Ecto neural progenitor cell (in vitro differentiated cells): ENCODE measurements at regions not wholly inside any gene's neighbourhood (a gene's known extent, or its start where the extent isn't known, plus 50 kb on each side); places are given as distances from the start of the nearest gene placed in this dataset.
A peak's percentile ranks its signal among the peaks of the same experiment; 100 is the strongest.
"Not testable (repeated sequence)": the region's sequence is repeated elsewhere in the genome, so short reads cannot be mapped to it uniquely, and the experiment has no call there.

Experiments used
- DNase-seq: peaks from one replicate; pipeline ENCODE4 v3.0.0-alpha.2; 2018; ENCODE audit warnings: low spot score

DNA sequence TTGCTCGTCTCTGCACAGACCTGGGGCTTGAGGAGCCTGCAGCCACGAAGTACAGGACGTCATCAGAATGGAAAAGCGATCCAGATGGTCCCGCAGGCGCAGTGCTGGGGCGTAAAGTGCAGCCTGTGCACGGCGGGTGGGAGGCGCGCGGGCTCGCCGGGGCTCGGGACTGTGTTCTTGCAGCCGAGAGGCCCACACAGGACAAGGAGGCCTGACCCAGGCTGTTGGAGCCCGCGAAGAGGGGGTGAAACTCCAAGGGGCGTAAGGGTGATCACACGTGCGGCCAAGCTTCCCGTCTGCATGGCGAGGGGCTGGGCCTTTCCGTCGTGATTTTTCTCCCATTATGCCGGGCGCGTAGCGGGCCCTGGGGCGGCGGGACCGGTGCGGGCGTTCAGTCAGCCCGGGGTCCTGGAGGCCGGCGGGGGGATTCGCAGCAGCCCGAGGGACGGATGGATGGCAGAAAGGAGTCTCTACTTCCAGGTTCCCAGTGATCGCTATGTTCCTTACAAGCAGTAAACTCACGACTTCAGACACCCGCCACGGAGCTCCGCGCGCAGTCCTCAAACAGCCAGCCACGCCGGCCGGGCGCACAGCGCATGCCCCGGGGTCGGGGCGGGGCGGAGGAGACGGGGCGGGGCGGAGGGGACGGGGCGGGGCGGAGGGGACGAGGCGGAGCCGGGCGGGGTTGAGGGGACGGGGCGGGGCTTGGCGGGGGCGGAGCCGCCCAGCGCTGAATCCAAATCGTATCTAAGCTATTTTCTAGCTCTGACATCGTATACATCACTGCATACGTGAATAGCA lies 141.0 kb upstream of the KCNJ18 start:
- peak; percentile 59 for DNase-seq

DNA sequence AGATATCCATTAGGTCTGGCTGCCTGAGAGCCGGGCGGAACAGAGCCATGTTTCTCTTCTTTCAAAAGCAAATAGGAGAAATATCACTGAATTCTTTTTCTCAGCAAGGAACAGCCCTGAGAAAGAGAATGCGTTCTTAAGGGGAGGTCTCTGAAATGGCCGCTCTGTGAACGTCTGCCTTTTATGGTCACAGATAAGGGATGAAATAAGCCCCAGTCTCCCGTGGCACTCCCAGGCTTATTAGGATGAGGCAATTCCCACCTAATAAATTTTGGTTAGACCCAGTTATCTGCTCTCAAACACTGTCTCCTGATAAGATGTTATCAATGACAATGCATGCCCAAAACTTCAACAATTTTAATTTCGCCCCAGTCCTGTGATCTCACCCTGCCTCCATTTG lies 133.4 kb upstream of the KCNJ18 start:
- not testable (repeated sequence) for DNase-seq

DNA sequence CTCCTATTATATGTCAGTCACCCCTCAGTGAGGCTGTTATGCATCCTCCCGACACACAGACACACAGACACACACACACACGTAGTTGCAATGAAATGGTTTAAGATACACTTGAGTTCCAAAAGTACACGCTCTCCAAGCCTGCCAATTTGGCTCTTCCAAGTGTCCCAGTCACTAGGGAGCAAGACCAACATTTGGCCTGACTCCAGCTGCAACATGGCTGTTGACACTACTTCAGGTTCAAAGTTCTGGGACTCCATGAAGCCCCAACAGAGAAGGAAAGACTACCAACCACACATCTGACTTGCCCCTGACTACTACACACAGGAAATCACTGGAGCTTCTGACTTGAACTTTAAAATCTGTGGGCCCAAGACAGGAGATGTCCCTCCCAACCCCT lies 128.1 kb upstream of the KCNJ18 start:
- no peak for DNase-seq

DNA sequence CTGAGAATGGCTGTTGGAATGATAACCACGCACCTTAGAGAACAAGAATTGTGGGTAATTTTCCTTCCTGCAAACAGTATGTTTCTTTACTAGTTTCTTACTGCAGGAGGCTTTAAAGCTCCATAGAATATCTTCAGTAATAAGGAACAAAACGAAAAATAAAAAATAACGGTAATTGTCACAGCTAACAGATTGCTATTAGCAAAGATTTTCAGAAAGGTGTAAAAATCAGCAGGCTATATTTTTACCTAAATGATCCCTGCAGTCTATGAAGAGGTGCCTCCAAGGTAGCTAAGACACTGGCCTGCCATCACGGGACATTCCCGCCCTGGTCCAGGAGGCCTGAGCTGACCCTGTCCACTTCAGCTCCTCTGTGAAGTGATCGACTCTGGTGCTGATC lies 127.6 kb upstream of the KCNJ18 start:
- not testable (repeated sequence) for DNase-seq

DNA sequence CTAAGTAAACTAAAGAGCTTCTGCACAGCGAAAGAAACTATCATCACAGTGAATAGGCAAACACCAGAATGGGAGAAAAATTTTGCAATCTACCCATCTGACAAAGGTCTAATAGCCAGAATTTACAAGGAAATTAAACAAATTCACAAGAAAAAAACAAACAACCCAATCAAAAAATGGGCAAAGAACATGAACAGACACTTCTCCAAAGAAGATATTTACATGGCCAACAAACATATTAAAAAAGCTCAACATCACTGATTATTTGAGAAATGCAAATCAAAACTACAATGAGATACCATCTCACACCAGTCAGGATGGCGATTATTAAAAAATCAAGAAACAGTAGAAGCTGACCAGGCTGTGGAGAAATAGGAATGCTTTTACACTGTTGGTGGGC lies 121.9 kb upstream of the KCNJ18 start:
- DNase-seq = not testable (repeated sequence)

DNA sequence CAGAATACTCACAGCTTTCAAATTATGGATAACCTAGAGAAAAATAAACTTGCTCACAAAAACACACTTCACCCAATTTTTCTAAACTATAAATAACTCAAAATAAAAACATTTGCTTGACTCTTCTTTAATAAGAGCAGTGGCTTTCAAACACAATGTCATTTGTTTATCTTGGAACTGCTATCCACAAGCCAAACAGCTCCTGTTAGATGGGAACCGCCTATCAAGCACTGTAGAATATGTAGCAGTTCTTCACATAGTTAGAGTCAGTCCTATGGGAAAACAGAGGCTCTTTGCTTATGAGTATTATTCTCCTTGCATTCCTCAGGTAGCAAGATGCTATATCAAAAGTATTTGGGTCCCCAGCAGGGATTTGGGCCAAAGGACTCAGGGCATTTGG lies 120.2 kb upstream of the KCNJ18 start:
- DNase-seq = not testable (repeated sequence)

DNA sequence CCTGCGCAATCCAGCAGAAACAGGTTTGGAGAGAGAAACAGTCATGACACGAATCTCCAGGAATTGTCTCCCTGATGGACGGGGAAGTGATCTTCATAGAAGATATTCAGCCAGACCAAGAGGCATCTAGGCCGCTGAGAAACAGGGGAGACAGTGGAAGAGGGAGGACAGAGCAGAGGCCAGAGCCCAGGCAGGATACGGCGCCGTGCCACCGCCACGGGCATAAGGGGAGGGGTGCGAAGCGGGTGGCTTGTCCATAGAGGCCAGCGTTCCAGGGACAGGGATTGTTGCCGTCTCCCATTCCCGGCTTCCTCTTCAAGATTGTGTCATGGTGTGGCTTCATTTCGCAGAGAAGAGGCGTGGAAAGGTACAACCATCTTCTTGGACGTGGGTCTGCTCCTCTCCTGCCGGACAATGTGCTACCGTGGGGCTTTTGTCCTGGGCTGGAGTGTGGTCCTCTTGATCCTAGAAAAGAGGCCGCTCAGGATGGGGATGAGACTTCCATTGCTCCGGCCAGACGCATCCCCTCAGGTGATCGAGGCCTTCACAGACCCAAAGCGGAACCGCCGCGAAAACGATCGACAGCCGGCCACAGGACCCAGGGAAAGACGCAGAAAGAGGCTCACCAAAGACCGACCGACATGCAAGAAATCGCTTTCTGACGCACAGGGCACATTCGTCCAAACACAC lies 118.9 kb upstream of the KCNJ18 start:
- DNase-seq = not testable (repeated sequence)

DNA sequence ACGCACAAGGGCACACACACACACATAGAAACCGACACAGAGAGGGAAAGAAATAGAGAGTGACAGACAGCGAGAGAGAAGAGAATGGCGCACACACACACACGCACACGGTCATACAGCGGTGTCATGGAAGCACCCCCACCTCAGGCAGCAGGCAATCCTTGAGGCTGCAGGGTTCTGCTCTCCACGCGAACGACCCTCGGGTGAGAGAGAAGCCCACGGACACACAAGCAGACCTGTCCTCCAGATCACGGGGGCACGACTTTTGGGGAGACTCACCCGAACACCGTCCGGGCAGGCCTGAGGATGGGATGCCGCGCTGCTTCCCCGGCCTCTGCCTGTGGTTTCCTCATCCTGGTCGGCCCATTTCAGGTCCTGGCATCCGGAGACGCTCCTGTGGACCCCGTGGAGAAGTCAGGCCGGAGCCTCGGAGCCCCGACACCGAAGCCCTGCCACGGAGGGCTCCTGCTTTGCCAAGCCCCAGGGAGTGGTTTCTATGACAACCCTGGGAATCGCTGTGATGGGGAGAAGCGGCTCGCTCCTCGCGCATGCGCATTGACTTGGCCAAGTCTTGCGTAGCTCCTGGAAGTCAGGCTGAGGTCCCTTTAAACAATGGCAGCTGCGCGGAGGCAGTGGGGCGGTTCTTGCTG lies 118.2 kb upstream of the KCNJ18 start:
- DNase-seq = no peak

DNA sequence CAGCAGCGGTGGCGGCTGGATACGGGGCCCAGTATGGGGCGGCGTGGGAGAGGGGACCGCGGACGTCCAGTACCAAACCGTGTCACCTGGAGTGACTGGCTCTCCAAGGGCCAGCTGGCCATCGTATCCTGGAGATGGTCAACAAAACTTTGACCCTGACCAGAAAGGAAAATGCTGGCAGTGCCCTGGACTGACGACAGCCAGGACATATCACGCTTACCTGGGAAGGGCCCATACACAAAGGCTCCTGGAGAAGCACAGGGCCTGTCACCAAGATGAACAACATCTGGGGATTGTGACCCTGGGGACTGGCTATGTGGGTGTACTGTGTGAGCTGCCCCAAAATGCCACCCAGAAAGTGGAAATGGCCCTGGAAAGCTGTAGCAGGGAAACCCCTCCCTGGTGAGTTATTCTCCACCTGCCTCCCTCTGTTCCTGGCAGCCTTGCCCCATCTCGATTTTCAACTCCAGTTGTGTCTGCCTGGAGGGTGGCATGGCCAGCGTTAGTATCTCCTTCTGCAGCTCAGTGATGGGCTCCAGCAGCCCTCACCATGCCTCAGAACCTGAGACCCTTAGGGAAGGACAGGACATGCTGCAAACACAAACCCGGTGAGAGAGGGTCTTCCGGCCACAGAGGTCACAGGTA lies 117.6 kb upstream of the KCNJ18 start:
- DNase-seq = not testable (repeated sequence)

DNA sequence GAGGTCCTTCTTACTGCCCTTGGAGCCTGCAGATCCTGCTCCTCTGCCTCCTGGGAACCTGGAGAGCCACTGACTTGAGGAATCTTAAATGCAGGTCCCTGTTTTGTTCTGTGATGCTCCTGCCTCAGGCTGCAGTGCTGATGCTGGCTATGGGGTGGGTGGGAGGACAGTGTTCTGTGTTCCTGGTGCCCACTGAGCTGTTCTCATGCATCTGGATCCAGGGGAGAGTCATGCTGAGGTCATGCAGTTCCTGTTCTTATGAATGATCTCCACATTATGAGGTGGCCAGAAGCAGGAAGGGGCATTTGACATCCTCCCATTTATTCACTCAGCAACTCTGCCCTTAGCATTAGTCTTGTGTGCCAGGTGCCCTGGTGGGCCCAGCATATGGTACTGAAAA lies 113.5 kb upstream of the KCNJ18 start:
- DNase-seq = not testable (repeated sequence)

DNA sequence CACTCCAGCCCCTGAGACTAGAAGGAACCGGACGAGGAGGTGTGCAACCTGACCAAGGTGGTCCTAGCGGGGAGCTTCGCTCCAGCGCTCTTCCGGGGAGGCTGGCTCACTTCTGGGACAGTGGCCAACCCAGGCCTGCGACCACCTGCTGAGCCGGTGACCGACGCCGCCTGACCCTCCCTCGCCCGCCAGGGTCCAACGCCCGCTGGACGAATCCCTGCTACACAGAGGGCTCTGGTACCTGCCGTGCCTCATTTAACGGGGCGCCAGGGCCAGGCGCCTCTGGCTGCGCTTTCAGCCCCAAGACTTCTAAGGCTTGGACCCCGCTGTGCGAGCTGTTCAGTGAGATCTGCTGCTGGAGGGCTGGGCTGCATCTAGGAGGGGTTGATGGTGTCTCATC lies 99.5 kb upstream of the KCNJ18 start:
- DNase-seq = no peak

DNA sequence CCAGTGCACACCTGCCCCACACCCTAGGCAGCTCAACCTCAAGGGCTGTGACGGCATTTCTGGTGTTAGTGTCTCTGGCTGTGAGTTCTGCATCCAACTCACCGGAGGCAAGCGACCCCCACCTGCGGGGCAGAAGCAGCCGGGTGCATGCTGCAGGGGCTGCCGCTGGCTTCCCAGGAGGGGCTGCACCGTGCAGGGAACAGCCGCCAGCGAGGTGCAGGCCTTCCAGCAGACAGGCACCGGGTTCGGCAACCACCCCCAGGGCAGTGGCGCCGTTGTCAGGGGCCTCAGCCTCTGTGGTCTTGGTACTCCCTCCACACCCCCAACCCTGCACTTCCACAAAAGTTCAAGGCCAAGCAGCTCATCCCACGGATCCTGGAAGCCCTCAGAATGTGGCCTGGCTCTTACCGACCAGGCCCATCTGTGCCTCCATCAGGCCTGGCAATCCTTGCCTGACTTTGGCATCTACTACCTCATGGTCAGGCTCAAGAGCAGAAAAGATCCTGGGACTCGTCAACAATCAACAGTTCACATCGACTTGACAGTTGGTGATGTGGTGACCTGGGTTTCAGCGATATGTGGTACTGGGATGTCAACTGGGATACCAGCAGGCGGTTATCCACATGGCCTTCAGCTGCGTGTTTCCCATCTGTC lies 98.7 kb upstream of the KCNJ18 start:
- not testable (repeated sequence) for DNase-seq

DNA sequence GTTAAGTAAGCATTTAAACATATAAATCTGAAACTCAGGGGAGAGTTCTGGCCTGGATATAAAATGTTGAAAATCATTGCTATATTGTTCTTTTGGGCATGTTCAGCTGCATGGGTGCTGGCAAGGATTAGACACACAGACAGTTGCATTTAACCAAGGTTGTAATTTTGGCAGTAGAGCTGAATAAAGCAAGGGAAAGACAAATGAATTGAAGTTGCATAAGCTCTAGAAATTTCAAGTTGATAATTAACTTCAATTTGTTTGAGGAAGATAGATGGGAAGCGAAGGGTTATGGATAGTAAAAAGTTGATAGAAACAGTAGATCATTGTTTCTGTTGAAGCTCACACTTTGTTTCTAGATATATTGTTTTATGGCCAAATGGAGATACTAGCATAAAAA lies 97.2 kb upstream of the KCNJ18 start:
- no peak for DNase-seq

DNA sequence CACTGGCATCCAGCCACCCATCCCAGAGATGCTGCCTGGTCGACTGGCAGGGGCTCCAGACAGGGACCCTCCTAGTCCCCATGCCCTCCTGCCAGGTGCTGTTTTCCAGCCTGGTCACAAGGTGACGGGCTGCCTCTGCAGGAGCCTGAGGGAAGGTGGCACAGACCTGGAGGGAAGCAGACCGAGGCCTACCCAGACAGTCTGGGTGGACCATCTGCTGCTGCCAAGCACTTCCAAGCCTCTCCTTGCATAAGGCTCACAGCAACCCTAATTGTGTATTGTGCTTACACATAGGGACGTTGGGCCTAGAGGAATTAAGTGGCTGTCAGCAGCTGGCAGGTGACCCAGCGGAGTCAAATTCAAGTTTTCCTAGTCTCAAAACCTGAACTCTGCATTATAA lies 90.1 kb upstream of the KCNJ18 start:
- no peak for DNase-seq

DNA sequence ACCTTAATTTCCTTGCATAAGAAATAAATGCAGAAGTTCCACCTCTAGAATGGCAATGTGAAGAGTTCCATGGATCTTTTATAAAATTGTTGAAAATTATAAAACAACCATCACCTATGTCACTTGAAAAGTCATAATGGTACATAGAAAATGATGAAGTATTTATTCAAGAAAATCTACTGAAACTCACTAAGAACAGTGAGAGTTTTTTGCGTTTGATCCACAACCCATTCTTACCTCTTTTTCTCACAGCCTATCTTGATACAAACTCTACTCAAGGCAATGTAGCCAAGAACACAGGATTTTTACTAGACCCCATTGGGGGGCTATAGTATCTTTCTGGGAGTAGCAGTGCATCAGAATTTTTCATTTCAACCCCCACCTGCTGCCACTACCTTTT lies 89.0 kb upstream of the KCNJ18 start:
- not testable (repeated sequence) for DNase-seq

DNA sequence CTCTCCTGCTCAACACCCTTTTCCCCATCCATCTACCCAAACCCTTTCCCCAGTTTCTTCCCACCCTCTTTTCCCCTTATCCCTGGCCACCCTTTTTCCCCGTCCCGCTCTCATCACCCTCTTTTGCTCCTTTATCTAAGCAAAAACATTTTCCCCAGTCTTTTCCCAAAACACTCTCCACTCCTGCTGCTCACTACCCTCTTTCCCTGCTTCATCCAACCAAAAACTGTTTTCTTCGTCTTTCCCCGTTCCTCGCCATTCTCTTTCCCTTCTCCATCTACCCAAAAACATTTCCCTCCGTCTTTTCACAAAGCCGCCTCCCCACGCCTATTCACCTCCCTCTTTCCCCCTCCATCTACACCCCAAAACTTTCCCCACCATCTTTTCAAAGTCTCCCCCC lies 80.9 kb upstream of the KCNJ18 start:
- not testable (repeated sequence) for DNase-seq

DNA sequence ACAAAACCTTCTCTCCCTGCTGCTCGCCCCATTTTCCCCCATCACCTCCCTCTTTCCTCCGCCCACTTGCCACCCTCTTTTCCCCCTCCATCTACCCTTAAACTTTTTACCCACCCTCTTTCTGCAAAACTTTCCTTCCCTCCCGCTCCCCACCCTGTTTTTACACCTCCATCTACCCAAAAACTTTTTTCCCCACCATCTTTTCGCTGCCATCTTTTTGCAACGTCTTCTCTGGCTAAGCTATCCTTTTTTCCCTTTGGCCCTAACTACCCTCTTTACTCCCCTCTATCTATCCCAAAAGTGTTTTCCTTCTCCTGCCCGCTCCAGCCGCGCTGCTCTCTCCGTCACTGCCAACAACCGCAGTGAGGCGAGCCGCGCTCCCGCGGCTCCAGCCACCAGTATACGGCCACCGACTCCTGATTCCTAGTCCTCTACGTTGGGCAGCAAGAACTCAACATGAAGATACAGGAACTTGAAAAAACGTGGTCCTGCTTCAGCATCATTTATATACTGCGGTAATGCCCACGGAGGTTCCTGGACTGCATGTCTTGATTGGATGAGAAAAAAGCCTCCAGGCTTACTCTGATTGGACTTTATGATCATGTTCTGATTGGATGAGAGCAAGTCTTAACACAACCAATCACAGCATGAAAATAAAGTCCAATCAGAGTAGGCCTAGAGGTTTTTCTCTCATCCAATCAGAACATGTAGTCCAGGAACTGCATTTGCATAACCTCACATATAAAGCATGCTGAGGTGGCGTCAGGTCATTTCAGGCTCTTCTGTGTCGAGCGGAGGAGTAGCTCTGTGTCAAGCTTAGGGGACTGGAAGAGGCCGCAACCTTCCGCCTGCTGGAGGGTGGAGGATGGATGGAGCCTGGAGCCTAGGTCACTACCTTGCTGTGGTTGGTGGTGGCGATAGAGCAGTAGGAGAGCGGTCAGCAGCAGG lies 79.9 kb upstream of the KCNJ18 start:
- DNase-seq = not testable (repeated sequence)

DNA sequence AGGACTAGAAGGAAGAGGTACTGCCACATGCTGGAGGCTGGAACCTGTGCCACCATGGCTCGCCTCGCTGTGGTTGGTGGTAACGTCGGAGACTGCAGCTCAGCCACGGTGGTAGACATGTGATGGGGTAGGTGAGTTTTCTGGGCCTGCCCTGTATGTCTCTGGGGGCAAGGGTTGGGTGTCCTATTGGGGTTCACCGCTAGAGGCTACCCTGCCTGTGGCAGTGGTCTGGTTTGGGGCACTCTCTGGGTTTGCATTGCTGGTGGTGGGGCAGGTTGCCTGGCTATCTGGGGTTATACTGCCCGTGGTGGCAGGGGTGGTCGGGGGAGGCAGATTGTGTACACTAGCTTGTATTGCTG lies 79.3 kb upstream of the KCNJ18 start:
- DNase-seq = no peak

DNA sequence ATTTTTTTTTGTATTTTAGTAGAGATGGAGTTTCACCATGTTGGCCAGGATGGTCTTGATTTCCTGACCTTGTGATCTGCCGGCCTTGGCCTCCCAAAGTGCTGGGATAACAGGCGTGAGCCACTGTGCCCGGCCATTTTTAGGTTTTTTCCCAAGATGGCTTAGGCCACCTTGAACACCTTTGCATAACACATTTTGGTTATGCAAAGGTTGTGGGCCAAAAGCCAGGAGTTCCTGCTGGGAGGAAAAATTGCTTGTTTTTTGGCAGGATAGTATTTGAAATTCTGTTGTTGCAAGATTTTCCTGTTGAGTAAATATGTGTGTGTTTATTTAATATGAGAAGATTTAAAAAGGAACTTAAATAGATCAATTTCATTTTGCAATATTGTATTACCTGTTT lies 65.3 kb upstream of the KCNJ18 start:
- not testable (repeated sequence) for DNase-seq
